Neural cell (in vitro differentiated cells): ENCODE measurements at regions not wholly inside any gene's neighbourhood (a gene's known extent, or its start where the extent isn't known, plus 50 kb on each side); places are given as distances from the start of the nearest gene placed in this dataset.

Source experiments
- H2AFZ ChIP-seq: fragments of 200-600, 300-800 bp; sonication (generic), shearing (Covaris generic); 2 replicates; pipeline ENCODE4 v1.6.0; 2014; ENCODE audit warnings: low read depth, mild to moderate bottlenecking, antibody characterized with exemption, low read length, moderate library complexity
- H3F3A ChIP-seq: fragments of 200-600 bp; shearing (Covaris generic); 2 replicates; pipeline ENCODE4 v1.6.1; 2016; ENCODE audit warnings: mild to moderate bottlenecking, moderate library complexity, mixed read lengths, antibody characterized with exemption, low read length; ENCODE audit not compliant: insufficient read depth, poor library complexity, severe bottlenecking
- H3K27ac ChIP-seq: fragments of 200-600, 300-800 bp; sonication (generic), shearing (Covaris generic); 2 replicates; pipeline ENCODE4 v1.5.1; 2014; ENCODE audit warnings: mild to moderate bottlenecking, low read length, moderate library complexity
- H3K27me3 ChIP-seq: fragments of 300-800, 200-600 bp; sonication (generic), shearing (Covaris generic); 2 replicates; pipeline ENCODE4 v1.6.0; 2014; ENCODE audit warnings: mild to moderate bottlenecking, low read depth, low read length, moderate library complexity; ENCODE audit not compliant: insufficient read depth
- H3K36me3 ChIP-seq: fragments of 300-800, 200-600 bp; sonication (generic), shearing (Covaris generic); 2 replicates; pipeline ENCODE4 v1.5.1; 2014; ENCODE audit warnings: mild to moderate bottlenecking, antibody characterized with exemption, low read length, moderate library complexity; ENCODE audit not compliant: insufficient read depth
- H3K4me2 ChIP-seq: fragments of 300-800, 200-600 bp; sonication (generic), shearing (Covaris generic); 2 replicates; pipeline ENCODE4 v1.6.0; 2014; ENCODE audit warnings: mild to moderate bottlenecking, low read length
- H3K4me3 ChIP-seq: fragments of 300-800, 200-600 bp; sonication (generic), shearing (Covaris generic); 2 replicates; pipeline ENCODE4 v1.5.1; 2014; ENCODE audit warnings: mild to moderate bottlenecking, low read length, moderate library complexity
- H3K79me2 ChIP-seq: fragments of 200-600 bp; shearing (Covaris generic); replicated peaks from 2 replicates; pipeline ENCODE4 v1.6.0; 2014; ENCODE audit warnings: mild to moderate bottlenecking, low read length, moderate library complexity; ENCODE audit not compliant: insufficient read depth
- H3K9ac ChIP-seq: fragments of 300-800, 200-600 bp; sonication (generic), shearing (Covaris generic); 2 replicates; pipeline ENCODE4 v1.6.1; 2016; ENCODE audit warnings: mild to moderate bottlenecking, low read length, mixed read lengths
- H3K9me2 ChIP-seq: fragments of 200-600 bp; shearing (Covaris generic); 2 replicates; pipeline ENCODE4 v1.6.1; 2016; ENCODE audit warnings: mild to moderate bottlenecking, low read length, mixed read lengths; ENCODE audit not compliant: insufficient read depth
- H3K9me3 ChIP-seq: fragments of 200-600, 300-800 bp; sonication (generic), shearing (Covaris generic); 2 replicates; pipeline ENCODE4 v1.6.1; 2016; ENCODE audit warnings: mild to moderate bottlenecking, mixed run types, low read length, moderate library complexity, mixed read lengths
- H4K20me1 ChIP-seq: fragments of 200-600 bp; shearing (Covaris generic); 2 replicates; pipeline ENCODE4 v1.6.1; 2016; ENCODE audit warnings: mild to moderate bottlenecking, mixed run types; ENCODE audit not compliant: insufficient read depth
- EP300 ChIP-seq: fragments of 450-650 bp; conservative IDR thresholded peaks from 2 replicates; pipeline ENCODE4 v1.6.1; 2014; ENCODE audit warnings: antibody characterized with exemption, mild to moderate bottlenecking, moderate library complexity; ENCODE audit not compliant: poor library complexity, severe bottlenecking
- EZH2 ChIP-seq: fragments of 200-600, 300-800 bp; shearing (Covaris generic), sonication (generic); IDR thresholded peaks from 2 replicates; pipeline ENCODE4 v1.6.1; 2014; ENCODE audit warnings: antibody characterized with exemption, low read length, borderline replicate concordance, mild to moderate bottlenecking; ENCODE audit not compliant: insufficient read depth, poor library complexity, severe bottlenecking
- MXI1 ChIP-seq: fragments of 450-650 bp; conservative IDR thresholded peaks from 2 replicates; pipeline ENCODE4 v1.6.1; 2014; ENCODE audit warnings: antibody characterized with exemption, mild to moderate bottlenecking; ENCODE audit not compliant: poor library complexity, severe bottlenecking
- POLR2AphosphoS5 ChIP-seq: IDR thresholded peaks from 2 replicates; pipeline ENCODE4 v1.6.1; 2012
- RAD21 ChIP-seq: fragments of 450-650 bp; conservative IDR thresholded peaks from 2 replicates; pipeline ENCODE4 v1.6.1; 2014; ENCODE audit warnings: antibody characterized with exemption, mild to moderate bottlenecking, moderate library complexity
- SMC3 ChIP-seq: fragments of 450-650 bp; conservative IDR thresholded peaks from 2 replicates; pipeline ENCODE4 v1.6.1; 2014; ENCODE audit warnings: antibody characterized with exemption, mild to moderate bottlenecking, moderate library complexity; ENCODE audit not compliant: poor library complexity
- TAF1 ChIP-seq: IDR thresholded peaks from 2 replicates; pipeline ENCODE4 v1.6.1; 2012; ENCODE audit warnings: low read depth
- TF ChIP-seq, protein P1 (sequence below): fragments of 450-650 bp; IDR thresholded peaks from 2 replicates; pipeline ENCODE4 v1.5.1; 2014; ENCODE audit warnings: antibody characterized with exemption, mild to moderate bottlenecking, moderate library complexity; ENCODE audit not compliant: poor library complexity, severe bottlenecking
- TF ChIP-seq, protein P2 (sequence below): IDR thresholded peaks from 2 replicates; pipeline ENCODE4 v1.6.1; 2012; ENCODE audit warnings: borderline replicate concordance

DNA sequence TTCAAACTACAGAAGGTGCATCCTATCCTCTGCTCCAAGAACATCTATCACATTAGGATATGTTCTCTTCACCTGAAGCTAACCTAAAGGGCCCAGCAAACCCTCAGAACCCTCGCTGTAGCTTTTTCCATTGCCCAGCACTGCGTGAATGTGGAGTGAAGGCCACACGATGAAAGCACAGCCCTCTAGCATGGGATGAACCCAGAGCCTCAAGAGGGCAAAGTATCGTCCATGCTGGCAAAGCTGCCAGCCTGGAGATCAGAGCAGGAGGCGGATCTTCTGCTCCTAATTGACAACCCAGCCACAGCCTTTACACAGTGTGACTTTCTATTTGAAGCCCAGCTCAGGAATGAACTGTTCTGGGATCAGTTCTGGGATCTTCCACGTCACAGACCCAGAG, 65.1 kb upstream of the USP47 start:
- H3K9me2 ChIP-seq = no peaks in the 10 kb centered on the region
- H3K27ac ChIP-seq = no peak overlapping the region
- no peaks in the 10 kb centered on the region for H3K9me3 ChIP-seq
- H3K4me2 ChIP-seq = no peak overlapping the region
- TF ChIP-seq, protein P1, sequence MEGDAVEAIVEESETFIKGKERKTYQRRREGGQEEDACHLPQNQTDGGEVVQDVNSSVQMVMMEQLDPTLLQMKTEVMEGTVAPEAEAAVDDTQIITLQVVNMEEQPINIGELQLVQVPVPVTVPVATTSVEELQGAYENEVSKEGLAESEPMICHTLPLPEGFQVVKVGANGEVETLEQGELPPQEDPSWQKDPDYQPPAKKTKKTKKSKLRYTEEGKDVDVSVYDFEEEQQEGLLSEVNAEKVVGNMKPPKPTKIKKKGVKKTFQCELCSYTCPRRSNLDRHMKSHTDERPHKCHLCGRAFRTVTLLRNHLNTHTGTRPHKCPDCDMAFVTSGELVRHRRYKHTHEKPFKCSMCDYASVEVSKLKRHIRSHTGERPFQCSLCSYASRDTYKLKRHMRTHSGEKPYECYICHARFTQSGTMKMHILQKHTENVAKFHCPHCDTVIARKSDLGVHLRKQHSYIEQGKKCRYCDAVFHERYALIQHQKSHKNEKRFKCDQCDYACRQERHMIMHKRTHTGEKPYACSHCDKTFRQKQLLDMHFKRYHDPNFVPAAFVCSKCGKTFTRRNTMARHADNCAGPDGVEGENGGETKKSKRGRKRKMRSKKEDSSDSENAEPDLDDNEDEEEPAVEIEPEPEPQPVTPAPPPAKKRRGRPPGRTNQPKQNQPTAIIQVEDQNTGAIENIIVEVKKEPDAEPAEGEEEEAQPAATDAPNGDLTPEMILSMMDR = no peak
- TF ChIP-seq RAD21 (no peak), EZH2 (no peak), TAF1 (no peak), EP300 (no peak), POLR2AphosphoS5 (no peak), MXI1 (no peak), SMC3 (no peak)
- TF ChIP-seq, protein P2, sequence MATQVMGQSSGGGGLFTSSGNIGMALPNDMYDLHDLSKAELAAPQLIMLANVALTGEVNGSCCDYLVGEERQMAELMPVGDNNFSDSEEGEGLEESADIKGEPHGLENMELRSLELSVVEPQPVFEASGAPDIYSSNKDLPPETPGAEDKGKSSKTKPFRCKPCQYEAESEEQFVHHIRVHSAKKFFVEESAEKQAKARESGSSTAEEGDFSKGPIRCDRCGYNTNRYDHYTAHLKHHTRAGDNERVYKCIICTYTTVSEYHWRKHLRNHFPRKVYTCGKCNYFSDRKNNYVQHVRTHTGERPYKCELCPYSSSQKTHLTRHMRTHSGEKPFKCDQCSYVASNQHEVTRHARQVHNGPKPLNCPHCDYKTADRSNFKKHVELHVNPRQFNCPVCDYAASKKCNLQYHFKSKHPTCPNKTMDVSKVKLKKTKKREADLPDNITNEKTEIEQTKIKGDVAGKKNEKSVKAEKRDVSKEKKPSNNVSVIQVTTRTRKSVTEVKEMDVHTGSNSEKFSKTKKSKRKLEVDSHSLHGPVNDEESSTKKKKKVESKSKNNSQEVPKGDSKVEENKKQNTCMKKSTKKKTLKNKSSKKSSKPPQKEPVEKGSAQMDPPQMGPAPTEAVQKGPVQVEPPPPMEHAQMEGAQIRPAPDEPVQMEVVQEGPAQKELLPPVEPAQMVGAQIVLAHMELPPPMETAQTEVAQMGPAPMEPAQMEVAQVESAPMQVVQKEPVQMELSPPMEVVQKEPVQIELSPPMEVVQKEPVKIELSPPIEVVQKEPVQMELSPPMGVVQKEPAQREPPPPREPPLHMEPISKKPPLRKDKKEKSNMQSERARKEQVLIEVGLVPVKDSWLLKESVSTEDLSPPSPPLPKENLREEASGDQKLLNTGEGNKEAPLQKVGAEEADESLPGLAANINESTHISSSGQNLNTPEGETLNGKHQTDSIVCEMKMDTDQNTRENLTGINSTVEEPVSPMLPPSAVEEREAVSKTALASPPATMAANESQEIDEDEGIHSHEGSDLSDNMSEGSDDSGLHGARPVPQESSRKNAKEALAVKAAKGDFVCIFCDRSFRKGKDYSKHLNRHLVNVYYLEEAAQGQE = no peak
- no peaks in the 10 kb centered on the region for H3K27me3 ChIP-seq
- H3K9ac ChIP-seq = no peak overlapping the region
- no peaks in the 10 kb centered on the region for H3F3A ChIP-seq
- H3K79me2 ChIP-seq = no peaks in the 10 kb centered on the region
- H3K4me3 ChIP-seq = no peak overlapping the region
- no peaks in the 10 kb centered on the region for H4K20me1 ChIP-seq
- H3K36me3 ChIP-seq = no peaks in the 10 kb centered on the region
- no peak overlapping the region for H2AFZ ChIP-seq

GRCh38 chr11:11774928-11775327, 66.8 kb upstream of the USP47 start:
- H3K9me2 ChIP-seq = no peaks in the 10 kb centered on the region
- no peaks in the 10 kb centered on the region for H3K79me2 ChIP-seq
- no peaks in the 10 kb centered on the region for H3K36me3 ChIP-seq
- H3F3A ChIP-seq = no peaks in the 10 kb centered on the region
- H3K9ac ChIP-seq = no peak overlapping the region
- H3K4me3 ChIP-seq = no peak overlapping the region
- H3K27me3 ChIP-seq = no peaks in the 10 kb centered on the region
- no peak overlapping the region for H2AFZ ChIP-seq
- no peak overlapping the region for H3K4me2 ChIP-seq
- TF ChIP-seq TAF1 = no peak
- TF ChIP-seq, protein P1 = no peak
- no peak for TF ChIP-seq MXI1
- TF ChIP-seq EP300 = no peak
- TF ChIP-seq EZH2 = no peak
- no peaks in the 10 kb centered on the region for H4K20me1 ChIP-seq
- H3K27ac ChIP-seq = no peak overlapping the region
- no peaks in the 10 kb centered on the region for H3K9me3 ChIP-seq
